Uterus (tissue), 2 donors: ENCODE measurements at regions not wholly inside any gene's neighbourhood (a gene's known extent, or its start where the extent isn't known, plus 50 kb on each side); places are given as distances from the start of the nearest gene placed in this dataset.

ENCODE experiments used
- POLR2A ChIP-seq, 2 donors: fragments of 450-650 bp; IDR thresholded peaks; one replicate each; pipeline ENCODE4 v1.6.1; 2016; ENCODE audit warnings: antibody characterized with exemption in 2 of 2, mild to moderate bottlenecking in 1 of 2, moderate library complexity in 1 of 2
- TF ChIP-seq, protein P1 (sequence below), 4 experiments: fragments of 200-600 bp in 2 of 4; fragments of 450-650 bp in 2 of 4; sonication (generic) in 2 of 4; IDR thresholded peaks; one replicate each; pipeline ENCODE4 v1.5.1; 2016 to 2019; ENCODE audit warnings: antibody characterized with exemption in 4 of 4, mild to moderate bottlenecking in 2 of 4, moderate library complexity in 1 of 4

DNA sequence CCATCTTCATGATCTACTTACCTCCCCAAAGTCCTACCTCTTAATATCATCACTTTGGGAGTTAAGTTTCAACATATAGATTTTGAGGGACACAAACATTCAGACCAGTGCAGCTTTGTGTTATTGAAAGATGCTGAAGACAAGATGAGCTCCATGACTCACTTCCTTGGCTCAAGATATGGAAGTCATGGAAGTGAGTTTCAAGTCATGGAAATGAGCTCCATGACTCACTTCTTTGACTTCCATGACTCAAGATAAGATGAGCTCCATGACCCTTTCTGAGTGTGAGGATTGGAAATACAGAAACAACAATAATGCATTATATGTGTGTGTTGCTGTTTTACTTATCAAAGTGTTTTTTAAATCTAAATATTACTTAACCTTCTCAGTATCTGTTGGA, 170.2 kb upstream of the TPRG1 start:
- TF ChIP-seq POLR2A (IDR thresholded peaks at IDR 0.05), result no peak
- TF ChIP-seq, protein P1, sequence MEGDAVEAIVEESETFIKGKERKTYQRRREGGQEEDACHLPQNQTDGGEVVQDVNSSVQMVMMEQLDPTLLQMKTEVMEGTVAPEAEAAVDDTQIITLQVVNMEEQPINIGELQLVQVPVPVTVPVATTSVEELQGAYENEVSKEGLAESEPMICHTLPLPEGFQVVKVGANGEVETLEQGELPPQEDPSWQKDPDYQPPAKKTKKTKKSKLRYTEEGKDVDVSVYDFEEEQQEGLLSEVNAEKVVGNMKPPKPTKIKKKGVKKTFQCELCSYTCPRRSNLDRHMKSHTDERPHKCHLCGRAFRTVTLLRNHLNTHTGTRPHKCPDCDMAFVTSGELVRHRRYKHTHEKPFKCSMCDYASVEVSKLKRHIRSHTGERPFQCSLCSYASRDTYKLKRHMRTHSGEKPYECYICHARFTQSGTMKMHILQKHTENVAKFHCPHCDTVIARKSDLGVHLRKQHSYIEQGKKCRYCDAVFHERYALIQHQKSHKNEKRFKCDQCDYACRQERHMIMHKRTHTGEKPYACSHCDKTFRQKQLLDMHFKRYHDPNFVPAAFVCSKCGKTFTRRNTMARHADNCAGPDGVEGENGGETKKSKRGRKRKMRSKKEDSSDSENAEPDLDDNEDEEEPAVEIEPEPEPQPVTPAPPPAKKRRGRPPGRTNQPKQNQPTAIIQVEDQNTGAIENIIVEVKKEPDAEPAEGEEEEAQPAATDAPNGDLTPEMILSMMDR (IDR thresholded peaks at IDR 0.05), result no peak
